ENCODE measurements at regions not wholly inside any gene's neighbourhood (a gene's known extent, or its start where the extent isn't known, plus 50 kb on each side); places are given as distances from the start of the nearest gene placed in this dataset.

DNA sequence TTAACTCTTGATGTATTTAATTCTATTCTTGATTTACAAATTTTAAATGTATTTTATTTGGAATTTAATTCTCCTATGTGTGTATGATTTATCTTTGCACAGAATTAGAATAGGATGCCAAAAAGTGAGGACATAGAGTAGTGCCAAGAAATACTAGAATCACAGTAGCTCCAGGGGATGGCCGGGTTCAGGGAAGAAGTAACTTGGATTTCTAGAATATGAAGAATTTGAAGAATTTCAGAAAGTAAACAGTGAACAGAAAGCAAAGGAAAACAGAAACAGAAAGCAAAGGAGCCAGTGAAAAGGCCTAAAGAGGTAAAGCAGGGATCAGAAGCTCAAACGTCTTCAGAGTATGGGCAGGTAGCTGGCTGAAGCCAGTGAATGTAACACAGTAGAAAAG, 1187.6 kb downstream of the RPA4 start:
- no peaks in the 10 kb centered on the region for H3K27me3 ChIP-seq (ENCODE audit: control insufficient read depth, extremely low read depth, insufficient read depth, low read length)
- H3K27ac ChIP-seq (ENCODE audit: control insufficient read depth, insufficient read depth, low read length) = no peak overlapping the region
- H3K9me3 ChIP-seq (ENCODE audit: control insufficient read depth, low read depth, low read length) = no peaks in the 10 kb centered on the region
- peaks cover 6% of the 10 kb centered on the region for H3K4me1 ChIP-seq (ENCODE audit: control insufficient read depth, extremely low read depth, insufficient read depth, low read length)
- FAIRE-seq (no peak), DNase-seq (ENCODE audit: low read depth, low spot score) (no peak)
- no peaks in the 10 kb centered on the region for H3K79me2 ChIP-seq (ENCODE audit: control insufficient read depth, insufficient read depth, low read length)
- no peak for TF ChIP-seq EZH2 (IDR thresholded peaks at IDR 0.05; ENCODE audit: low read length)
- TF ChIP-seq, protein P1, sequence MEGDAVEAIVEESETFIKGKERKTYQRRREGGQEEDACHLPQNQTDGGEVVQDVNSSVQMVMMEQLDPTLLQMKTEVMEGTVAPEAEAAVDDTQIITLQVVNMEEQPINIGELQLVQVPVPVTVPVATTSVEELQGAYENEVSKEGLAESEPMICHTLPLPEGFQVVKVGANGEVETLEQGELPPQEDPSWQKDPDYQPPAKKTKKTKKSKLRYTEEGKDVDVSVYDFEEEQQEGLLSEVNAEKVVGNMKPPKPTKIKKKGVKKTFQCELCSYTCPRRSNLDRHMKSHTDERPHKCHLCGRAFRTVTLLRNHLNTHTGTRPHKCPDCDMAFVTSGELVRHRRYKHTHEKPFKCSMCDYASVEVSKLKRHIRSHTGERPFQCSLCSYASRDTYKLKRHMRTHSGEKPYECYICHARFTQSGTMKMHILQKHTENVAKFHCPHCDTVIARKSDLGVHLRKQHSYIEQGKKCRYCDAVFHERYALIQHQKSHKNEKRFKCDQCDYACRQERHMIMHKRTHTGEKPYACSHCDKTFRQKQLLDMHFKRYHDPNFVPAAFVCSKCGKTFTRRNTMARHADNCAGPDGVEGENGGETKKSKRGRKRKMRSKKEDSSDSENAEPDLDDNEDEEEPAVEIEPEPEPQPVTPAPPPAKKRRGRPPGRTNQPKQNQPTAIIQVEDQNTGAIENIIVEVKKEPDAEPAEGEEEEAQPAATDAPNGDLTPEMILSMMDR (optimal IDR thresholded peaks at IDR 0.05 in 1 of 3, IDR thresholded peaks at IDR 0.05 in 1 of 3, conservative IDR thresholded peaks at IDR 0.05 in 1 of 3; ENCODE audit: extremely low read depth in 1 of 3, insufficient read depth in 2 of 3, low read length in 3 of 3) = no peak
- dilution Hi-C loops (cut with MboI; ENCODE audit: extremely low pct_ligation_motif_present, low sequenced_read_pairs) = no loop called here
- H4K20me1 ChIP-seq (ENCODE audit: control insufficient read depth, extremely low read depth, insufficient read depth, low read length) = no peaks in the 10 kb centered on the region
- H2AFZ ChIP-seq (ENCODE audit: control insufficient read depth, low read length) = no peak overlapping the region
- H3K4me3 ChIP-seq (ENCODE audit: control insufficient read depth in 2 of 3, extremely low read depth in 1 of 3, insufficient read depth in 2 of 3, low read depth in 1 of 3, low read length in 3 of 3) = no peak overlapping the region
- H3K9ac ChIP-seq (ENCODE audit: control insufficient read depth, extremely low read depth, insufficient read depth, low read length) = no peak overlapping the region
- no peaks in the 10 kb centered on the region for H3K9me1 ChIP-seq (ENCODE audit: control insufficient read depth, extremely low read depth, insufficient read depth, low read length)
- H3K36me3 ChIP-seq (ENCODE audit: control insufficient read depth in 2 of 2, extremely low read depth in 1 of 2, insufficient read depth in 2 of 2, low read length in 2 of 2) = no peaks in the 10 kb centered on the region
- no peak overlapping the region for H3K4me2 ChIP-seq (ENCODE audit: control insufficient read depth, extremely low read depth, insufficient read depth, low read depth, low read length)

DNA sequence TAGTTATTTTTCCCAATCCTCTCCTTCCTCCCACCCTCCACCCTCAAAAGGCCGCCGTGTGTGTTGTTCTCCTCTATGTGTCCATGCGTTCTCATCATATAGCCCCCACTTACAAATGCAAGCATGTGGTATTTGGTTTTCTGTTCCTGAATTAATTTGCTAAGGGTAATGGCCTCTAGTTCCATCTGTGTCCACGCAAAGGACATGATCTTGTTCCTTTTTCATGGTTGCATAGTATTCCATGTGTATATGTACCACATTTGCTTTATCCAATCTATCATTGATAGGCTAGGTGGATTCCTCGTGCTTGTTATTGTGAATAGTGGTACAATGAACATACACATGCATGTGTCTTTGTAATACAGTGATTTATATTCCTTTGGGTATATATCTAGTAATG, 1193.7 kb downstream of the RPA4 start:
- TF ChIP-seq EZH2 (IDR thresholded peaks at IDR 0.05; ENCODE audit: low read length) = no peak
- TF ChIP-seq, protein P1 (optimal IDR thresholded peaks at IDR 0.05 in 1 of 3, IDR thresholded peaks at IDR 0.05 in 1 of 3, conservative IDR thresholded peaks at IDR 0.05 in 1 of 3; ENCODE audit: extremely low read depth in 1 of 3, insufficient read depth in 2 of 3, low read length in 3 of 3) = no peak
- Histone ChIP-seq H3K9ac (ENCODE audit: control insufficient read depth, extremely low read depth, insufficient read depth, low read length) (no peak overlapping the region), H3K27me3 (ENCODE audit: control insufficient read depth, extremely low read depth, insufficient read depth, low read length) (no peaks in the 10 kb centered on the region), H3K4me3 (ENCODE audit: control insufficient read depth in 2 of 3, extremely low read depth in 1 of 3, insufficient read depth in 2 of 3, low read depth in 1 of 3, low read length in 3 of 3) (no peak overlapping the region), H3K4me1 (ENCODE audit: control insufficient read depth, extremely low read depth, insufficient read depth, low read length) (no peaks in the 10 kb centered on the region), H3K4me2 (ENCODE audit: control insufficient read depth, extremely low read depth, insufficient read depth, low read depth, low read length) (no peak overlapping the region), H4K20me1 (ENCODE audit: control insufficient read depth, extremely low read depth, insufficient read depth, low read length) (no peaks in the 10 kb centered on the region), H3K9me1 (ENCODE audit: control insufficient read depth, extremely low read depth, insufficient read depth, low read length) (no peaks in the 10 kb centered on the region), H3K79me2 (ENCODE audit: control insufficient read depth, insufficient read depth, low read length) (no peaks in the 10 kb centered on the region), H3K27ac (ENCODE audit: control insufficient read depth, insufficient read depth, low read length) (no peak overlapping the region), H2AFZ (ENCODE audit: control insufficient read depth, low read length) (no peak overlapping the region), H3K36me3 (ENCODE audit: control insufficient read depth in 2 of 2, extremely low read depth in 1 of 2, insufficient read depth in 2 of 2, low read length in 2 of 2) (no peaks in the 10 kb centered on the region), H3K9me3 (ENCODE audit: control insufficient read depth, low read depth, low read length) (no peaks in the 10 kb centered on the region)
- DNase-seq (ENCODE audit: low read depth, low spot score) (no peak), FAIRE-seq (no peak)
- dilution Hi-C loops (cut with MboI; ENCODE audit: extremely low pct_ligation_motif_present, low sequenced_read_pairs) = no loop called here

Data from keratinocyte (primary cell).